ENCODE measurements at regions not wholly inside any gene's neighbourhood (a gene's known extent, or its start where the extent isn't known, plus 50 kb on each side); places are given as distances from the start of the nearest gene placed in this dataset.
"Not testable (repeated sequence)": the region's sequence is repeated elsewhere in the genome, so short reads cannot be mapped to it uniquely, and the experiment has no call there.

DNA sequence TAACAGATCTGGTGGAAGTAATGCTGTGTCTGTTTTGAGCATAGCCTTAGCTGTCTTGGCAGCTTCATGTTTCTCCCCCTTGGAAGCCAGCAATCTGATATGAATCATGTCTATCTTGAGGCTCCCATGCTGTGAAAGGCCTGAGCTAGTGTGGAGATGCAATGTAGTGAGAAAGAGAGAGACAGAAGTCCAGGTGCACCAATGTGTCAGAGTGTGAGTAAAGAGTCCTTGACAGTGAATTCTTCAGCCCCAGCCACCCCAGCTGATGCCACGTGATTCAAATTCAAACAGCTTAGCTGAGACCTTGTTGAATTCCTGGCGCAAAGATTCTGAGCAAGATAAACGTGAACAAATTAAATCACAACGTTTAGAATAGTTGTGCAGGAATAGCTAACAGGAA is 704.2 kb downstream of the EDEM1 start:
- H3K4me3 ChIP-seq (ENCODE audit: low read depth, low read length): no peak overlapping the region
- no peaks in the 10 kb centered on the region for H3K27me3 ChIP-seq
- no peaks in the 10 kb centered on the region for H3K36me3 ChIP-seq
- no peaks in the 10 kb centered on the region for H3K4me1 ChIP-seq
- no peak for DNase-seq
- no peak for TF ChIP-seq CTCF (IDR thresholded peaks at IDR 0.05; ENCODE audit: low read depth, low read length)
- H3K9me3 ChIP-seq: no peaks in the 10 kb centered on the region

DNA sequence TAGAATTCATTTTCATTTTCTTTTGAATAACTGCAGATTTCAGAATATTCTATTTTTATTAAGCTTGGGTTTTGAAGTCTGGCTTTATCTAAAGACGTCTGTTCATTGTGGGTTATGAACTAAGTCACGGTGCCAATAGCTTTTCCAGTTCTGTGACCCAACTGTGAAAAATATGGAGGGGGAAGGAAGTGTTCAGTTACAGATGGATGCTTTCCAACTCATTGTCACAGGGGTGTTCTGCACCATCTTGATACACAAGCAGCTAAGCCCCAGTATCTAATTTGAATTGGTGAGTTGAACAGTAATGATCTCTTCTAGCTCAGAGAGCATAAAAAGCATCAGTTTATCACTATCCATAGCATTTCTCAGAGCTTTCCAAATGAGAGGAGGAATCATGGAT is 710.6 kb downstream of the EDEM1 start:
- H3K9me3 ChIP-seq: no peaks in the 10 kb centered on the region
- H3K4me1 ChIP-seq: no peaks in the 10 kb centered on the region
- TF ChIP-seq CTCF (IDR thresholded peaks at IDR 0.05; ENCODE audit: low read depth, low read length): no peak
- H3K4me3 ChIP-seq (ENCODE audit: low read depth, low read length): no peak overlapping the region
- H3K36me3 ChIP-seq: no peaks in the 10 kb centered on the region
- DNase-seq: no peak
- H3K27me3 ChIP-seq: no peaks in the 10 kb centered on the region

DNA sequence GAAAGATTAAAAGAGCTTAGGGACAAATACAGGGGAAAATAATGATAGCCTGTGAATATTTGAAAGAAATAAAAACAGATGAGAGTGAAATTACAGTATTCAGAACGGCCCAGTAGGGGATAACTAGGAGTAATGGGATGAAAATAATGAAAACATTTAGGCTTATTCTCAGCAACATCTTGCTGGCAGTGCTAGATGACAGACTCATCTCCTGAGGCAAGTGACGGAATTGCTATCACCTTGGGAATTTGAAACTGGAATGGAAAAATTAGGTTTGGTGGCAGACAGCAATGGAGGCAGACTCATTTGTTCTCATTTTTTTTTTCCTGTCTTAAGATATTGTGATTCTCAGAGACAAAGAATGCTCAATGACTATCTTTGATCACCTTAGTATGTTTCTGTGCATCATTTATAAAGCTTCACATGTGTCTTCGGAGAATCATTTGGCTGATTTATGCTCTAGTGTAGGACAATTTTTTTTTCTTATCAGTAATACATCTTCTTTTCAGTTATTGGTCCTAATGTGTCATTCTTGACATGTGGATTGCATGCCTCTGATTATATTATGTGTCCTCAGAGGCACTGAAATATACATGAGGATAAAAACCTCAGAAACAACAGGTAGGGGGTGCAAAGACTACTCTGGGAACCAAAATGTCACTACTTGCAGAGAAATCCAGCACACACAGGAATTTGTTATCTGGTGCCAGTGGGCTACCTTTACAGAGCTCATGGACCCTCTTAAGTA is 711.7 kb downstream of the EDEM1 start:
- H3K4me3 ChIP-seq (ENCODE audit: low read depth, low read length): no peak overlapping the region
- TF ChIP-seq CTCF (IDR thresholded peaks at IDR 0.05; ENCODE audit: low read depth, low read length): no peak
- no peaks in the 10 kb centered on the region for H3K9me3 ChIP-seq
- no peaks in the 10 kb centered on the region for H3K4me1 ChIP-seq
- DNase-seq: no peak
- H3K36me3 ChIP-seq: no peaks in the 10 kb centered on the region
- H3K27me3 ChIP-seq: no peaks in the 10 kb centered on the region

- Histone ChIP-seq H3K36me3 (no peaks in the 10 kb centered on the region), H3K9me3 (no peaks in the 10 kb centered on the region), H3K27me3 (no peaks in the 10 kb centered on the region), H3K4me3 (ENCODE audit: low read depth, low read length) (no peak overlapping the region), H3K4me1 (no peaks in the 10 kb centered on the region)
- no peak for DNase-seq
- no peak for TF ChIP-seq CTCF (IDR thresholded peaks at IDR 0.05; ENCODE audit: low read depth, low read length)
Observed at GRCh38 chr3:5917932-5918331, 730.4 kb downstream of the EDEM1 start.

GRCh38 chr3:5918626-5919025 is 731.1 kb downstream of the EDEM1 start:
- no peak overlapping the region for H3K4me3 ChIP-seq (ENCODE audit: low read depth, low read length)
- H3K4me1 ChIP-seq: no peaks in the 10 kb centered on the region
- no peak for DNase-seq
- H3K27me3 ChIP-seq: no peaks in the 10 kb centered on the region
- H3K9me3 ChIP-seq: no peaks in the 10 kb centered on the region
- no peak for TF ChIP-seq CTCF (IDR thresholded peaks at IDR 0.05; ENCODE audit: low read depth, low read length)
- H3K36me3 ChIP-seq: no peaks in the 10 kb centered on the region

DNA sequence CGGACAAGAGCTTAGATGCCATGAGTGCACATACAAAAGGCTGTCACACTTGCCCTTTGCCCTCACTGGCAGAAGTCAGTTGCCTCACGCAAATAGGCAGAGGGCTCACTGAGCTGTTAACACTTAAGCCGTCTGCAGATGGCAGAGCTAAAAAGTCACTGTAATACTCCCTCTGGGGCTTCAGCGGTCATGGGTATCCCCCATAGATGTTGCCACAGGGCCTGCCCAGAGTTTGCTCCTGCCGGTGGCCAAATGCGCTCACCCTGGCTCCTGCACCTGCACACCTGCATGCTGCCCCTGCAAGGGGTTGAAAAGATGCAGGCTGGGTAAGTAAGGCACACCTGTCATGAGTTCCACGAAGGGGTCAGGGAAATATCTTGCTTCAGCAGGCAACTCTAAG is 741.5 kb downstream of the EDEM1 start:
- TF ChIP-seq CTCF (IDR thresholded peaks at IDR 0.05; ENCODE audit: low read depth, low read length): no peak
- no peak overlapping the region for H3K4me3 ChIP-seq (ENCODE audit: low read depth, low read length)
- DNase-seq: no peak

DNA sequence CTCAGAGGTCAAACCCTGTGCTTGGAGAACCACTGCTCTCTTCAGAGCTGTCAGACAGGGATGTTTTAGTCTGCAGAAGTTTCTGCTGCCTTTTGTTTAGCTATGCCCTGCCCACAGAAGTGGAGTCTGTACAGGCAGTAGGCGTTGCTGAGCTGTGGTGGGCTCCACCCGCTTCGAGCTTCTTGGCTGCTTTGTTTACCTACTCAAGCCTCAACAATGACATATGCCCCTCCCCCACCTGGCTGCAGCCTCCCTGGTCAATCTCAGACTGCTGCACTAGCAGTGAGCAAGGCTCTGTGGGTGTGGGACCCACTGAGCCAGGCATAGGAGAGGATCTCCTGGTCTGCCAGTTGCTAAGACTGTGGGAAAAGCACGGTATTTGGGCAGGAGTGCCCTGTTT is 756.6 kb downstream of the EDEM1 start:
- H3K4me1 ChIP-seq; H3K4me3 ChIP-seq (ENCODE audit: low read depth, low read length); H3K27me3 ChIP-seq; H3K36me3 ChIP-seq; DNase-seq; H3K9me3 ChIP-seq: not testable (repeated sequence)

More for the DNA sequence above, 741.5 kb downstream of the EDEM1 start:
- Histone ChIP-seq H3K9me3 (no peaks in the 10 kb centered on the region), H3K27me3 (no peaks in the 10 kb centered on the region), H3K4me1 (no peaks in the 10 kb centered on the region), H3K36me3 (no peaks in the 10 kb centered on the region)
